Loucy (cell line): ENCODE measurements at regions not wholly inside any gene's neighbourhood (a gene's known extent, or its start where the extent isn't known, plus 50 kb on each side); places are given as distances from the start of the nearest gene placed in this dataset.

ENCODE experiments used
- H2AFZ ChIP-seq: fragments of 200-600 bp; sonication (generic); 2 replicates; pipeline ENCODE4 v1.6.0; 2016; ENCODE audit warnings: antibody characterized with exemption, mild to moderate bottlenecking, low read length, moderate library complexity
- H3F3A ChIP-seq: fragments of 200-600 bp; 2 replicates; pipeline ENCODE4 v1.6.0; 2016; ENCODE audit warnings: antibody characterized with exemption, low read depth, mild to moderate bottlenecking
- H3K27me3 ChIP-seq: fragments of 200-600 bp; sonication (generic); 2 replicates; pipeline ENCODE4 v1.6.1; 2014; ENCODE audit warnings: low read length, mild to moderate bottlenecking; ENCODE audit not compliant: insufficient read depth, poor library complexity, severe bottlenecking
- H3K36me3 ChIP-seq: fragments of 200-600 bp; sonication (generic); 2 replicates; pipeline ENCODE4 v1.6.1; 2016; ENCODE audit warnings: low read length; ENCODE audit not compliant: insufficient read depth
- H3K4me1 ChIP-seq: fragments of 200-600 bp; sonication (generic); 2 replicates; pipeline ENCODE4 v1.5.1; 2014; ENCODE audit warnings: low read length, mild to moderate bottlenecking; ENCODE audit not compliant: insufficient read depth, poor library complexity, severe bottlenecking
- H3K4me2 ChIP-seq: fragments of 200-600 bp; sonication (generic); 2 replicates; pipeline ENCODE4 v1.6.0; 2014; ENCODE audit warnings: antibody characterized with exemption, low read length, low read depth, mild to moderate bottlenecking; ENCODE audit not compliant: poor library complexity, severe bottlenecking
- H3K4me3 ChIP-seq: fragments of 200-600 bp; sonication (generic); 2 replicates; pipeline ENCODE4 v1.5.1; 2014; ENCODE audit warnings: low read length, mild to moderate bottlenecking, mixed read lengths; ENCODE audit not compliant: poor library complexity, severe bottlenecking
- H3K79me2 ChIP-seq: fragments of 200-600 bp; sonication (generic); 2 replicates; pipeline ENCODE4 v1.6.1; 2014; ENCODE audit warnings: low read length; ENCODE audit not compliant: insufficient read depth
- H3K9ac ChIP-seq: fragments of 200-600 bp; sonication (generic); 2 replicates; pipeline ENCODE4 v1.6.0; 2014; ENCODE audit warnings: mild to moderate bottlenecking, low read depth, low read length, moderate library complexity; ENCODE audit not compliant: poor library complexity, severe bottlenecking
- H3K9me2 ChIP-seq: fragments of 200-600 bp; sonication (generic); replicated peaks from 2 replicates; pipeline ENCODE4 v1.6.1; 2016; ENCODE audit warnings: low read depth, low read length, mixed read lengths
- H3K9me3 ChIP-seq: fragments of 200-600 bp; sonication (generic); 2 replicates; pipeline ENCODE4 v1.6.1; 2014; ENCODE audit warnings: mild to moderate bottlenecking, antibody characterized with exemption, low read length, low read depth; ENCODE audit not compliant: insufficient read depth
- H4K20me1 ChIP-seq: fragments of 200-600 bp; sonication (generic); 2 replicates; pipeline ENCODE4 v1.6.0; 2014; ENCODE audit warnings: antibody characterized with exemption, low read length, mild to moderate bottlenecking; ENCODE audit not compliant: insufficient read depth, poor library complexity, severe bottlenecking
- EZH2phosphoT487 ChIP-seq: fragments of 200-600 bp; IDR thresholded peaks from 2 replicates; pipeline ENCODE4 v1.6.1; 2018; ENCODE audit warnings: antibody characterized with exemption, mild to moderate bottlenecking, moderate library complexity, borderline replicate concordance
- TF ChIP-seq, protein P1 (sequence below): fragments of 200-600 bp; sonication (generic); conservative IDR thresholded peaks from 2 replicates; pipeline ENCODE4 v1.5.1; 2014; ENCODE audit warnings: mild to moderate bottlenecking, antibody characterized with exemption, low read length

DNA sequence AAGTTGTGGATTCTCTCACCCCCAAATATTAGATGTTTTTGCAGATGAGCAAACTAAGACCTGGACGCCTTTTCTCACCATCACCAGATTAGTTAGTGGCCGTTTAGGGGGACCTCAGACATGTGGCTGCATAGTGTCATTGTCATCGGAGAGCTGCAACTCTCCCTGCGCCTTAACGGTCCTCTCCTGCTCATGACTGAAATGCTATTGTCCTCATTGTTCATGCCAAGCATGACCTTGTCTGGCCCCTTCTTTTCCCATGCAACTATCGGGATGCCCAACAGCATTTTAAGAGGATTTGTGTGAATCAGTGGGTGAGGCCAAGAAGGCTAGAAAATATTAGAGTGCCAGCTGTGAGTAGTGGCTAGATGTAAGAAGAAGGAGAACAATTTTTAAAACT lies 174.2 kb downstream of the SOCS6 start:
- no peak overlapping the region for H2AFZ ChIP-seq
- H4K20me1 ChIP-seq, result no peaks in the 10 kb centered on the region
- no peak overlapping the region for H3K4me3 ChIP-seq
- H3K36me3 ChIP-seq, result no peaks in the 10 kb centered on the region
- no peaks in the 10 kb centered on the region for H3K9me2 ChIP-seq
- no peaks in the 10 kb centered on the region for H3K9me3 ChIP-seq
- no peak overlapping the region for H3K9ac ChIP-seq
- H3K4me1 ChIP-seq, result peaks cover 9% of the 10 kb centered on the region
- TF ChIP-seq, protein P1, sequence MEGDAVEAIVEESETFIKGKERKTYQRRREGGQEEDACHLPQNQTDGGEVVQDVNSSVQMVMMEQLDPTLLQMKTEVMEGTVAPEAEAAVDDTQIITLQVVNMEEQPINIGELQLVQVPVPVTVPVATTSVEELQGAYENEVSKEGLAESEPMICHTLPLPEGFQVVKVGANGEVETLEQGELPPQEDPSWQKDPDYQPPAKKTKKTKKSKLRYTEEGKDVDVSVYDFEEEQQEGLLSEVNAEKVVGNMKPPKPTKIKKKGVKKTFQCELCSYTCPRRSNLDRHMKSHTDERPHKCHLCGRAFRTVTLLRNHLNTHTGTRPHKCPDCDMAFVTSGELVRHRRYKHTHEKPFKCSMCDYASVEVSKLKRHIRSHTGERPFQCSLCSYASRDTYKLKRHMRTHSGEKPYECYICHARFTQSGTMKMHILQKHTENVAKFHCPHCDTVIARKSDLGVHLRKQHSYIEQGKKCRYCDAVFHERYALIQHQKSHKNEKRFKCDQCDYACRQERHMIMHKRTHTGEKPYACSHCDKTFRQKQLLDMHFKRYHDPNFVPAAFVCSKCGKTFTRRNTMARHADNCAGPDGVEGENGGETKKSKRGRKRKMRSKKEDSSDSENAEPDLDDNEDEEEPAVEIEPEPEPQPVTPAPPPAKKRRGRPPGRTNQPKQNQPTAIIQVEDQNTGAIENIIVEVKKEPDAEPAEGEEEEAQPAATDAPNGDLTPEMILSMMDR, result no peak
- no peak for TF ChIP-seq EZH2phosphoT487
- H3K79me2 ChIP-seq, result no peaks in the 10 kb centered on the region
- no peaks in the 10 kb centered on the region for H3K27me3 ChIP-seq
- no peak overlapping the region for H3K4me2 ChIP-seq
- H3F3A ChIP-seq, result no peaks in the 10 kb centered on the region

DNA sequence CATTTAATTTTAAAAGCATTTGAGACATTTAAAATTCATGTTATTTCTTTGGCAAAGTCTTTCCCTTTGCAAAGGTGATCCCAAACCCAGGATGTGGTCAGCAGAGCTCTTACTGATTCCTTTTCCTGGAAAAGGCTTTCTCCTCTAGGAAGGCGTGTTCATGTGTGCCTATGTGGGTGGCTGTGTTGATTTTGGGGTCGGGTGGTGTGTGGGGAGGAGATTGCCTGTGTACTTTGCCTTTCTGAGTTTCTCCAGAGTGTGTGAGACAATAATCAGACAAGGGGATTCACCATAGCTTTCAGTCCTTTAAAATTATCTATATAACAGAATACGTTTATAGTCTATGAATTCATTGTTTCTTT lies 173.2 kb downstream of the SOCS6 start:
- Histone ChIP-seq H4K20me1 (no peaks in the 10 kb centered on the region), H2AFZ (0 out of 2 replicates have a peak overlapping the region, but pooled peaks have one; percentile 3), H3K27me3 (no peaks in the 10 kb centered on the region), H3K9ac (no peak overlapping the region), H3K4me1 (peaks cover 9% of the 10 kb centered on the region), H3K9me3 (no peaks in the 10 kb centered on the region), H3K4me3 (no peak overlapping the region), H3K79me2 (no peaks in the 10 kb centered on the region), H3K36me3 (no peaks in the 10 kb centered on the region), H3K9me2 (no peaks in the 10 kb centered on the region), H3F3A (no peaks in the 10 kb centered on the region), H3K4me2 (no peak overlapping the region)
- no peak for TF ChIP-seq EZH2phosphoT487
- TF ChIP-seq, protein P1, result no peak

DNA sequence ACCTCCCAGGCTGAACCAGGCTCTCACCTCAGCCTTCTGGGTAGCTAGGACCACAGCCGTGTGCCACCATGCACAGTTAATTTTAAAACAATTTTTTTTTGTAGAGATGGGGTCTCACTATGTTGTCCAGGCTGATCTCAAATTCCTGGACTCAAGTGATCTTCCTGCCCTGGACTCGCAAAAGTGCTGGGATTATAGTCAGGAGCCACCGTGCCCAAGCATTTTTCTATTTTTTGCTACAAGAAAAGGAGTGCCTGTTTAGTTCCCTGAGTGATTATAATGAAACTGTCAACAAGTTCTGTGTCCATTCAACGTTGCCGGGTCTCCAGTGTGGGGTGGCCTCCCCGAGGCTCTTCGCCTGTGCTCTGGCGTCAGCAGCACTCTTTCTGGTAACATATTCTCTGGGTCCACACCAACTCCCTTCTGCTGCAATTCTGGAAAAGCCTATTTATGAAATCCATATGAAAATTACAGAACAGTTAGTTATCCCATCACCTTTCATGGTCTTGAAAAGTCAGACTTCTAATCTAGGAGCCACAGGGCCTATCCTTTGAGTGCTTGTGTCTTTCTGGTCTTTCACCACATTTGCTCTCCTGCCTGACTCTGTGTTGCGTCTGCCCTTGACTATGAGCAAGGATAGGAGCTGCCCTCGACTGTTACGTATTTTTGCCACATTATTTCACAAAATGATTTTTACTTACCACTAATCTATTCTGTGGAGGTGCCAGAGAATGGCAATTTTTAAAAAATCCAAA lies 172.7 kb downstream of the SOCS6 start:
- Histone ChIP-seq H3K4me2 (no peak overlapping the region), H4K20me1 (no peaks in the 10 kb centered on the region), H3K4me1 (peaks cover 9% of the 10 kb centered on the region), H3K27me3 (no peaks in the 10 kb centered on the region), H3K36me3 (no peaks in the 10 kb centered on the region), H3K9ac (no peak overlapping the region), H2AFZ (no peak overlapping the region), H3K4me3 (no peak overlapping the region), H3F3A (no peaks in the 10 kb centered on the region), H3K79me2 (no peaks in the 10 kb centered on the region), H3K9me2 (no peaks in the 10 kb centered on the region), H3K9me3 (no peaks in the 10 kb centered on the region)
- no peak for TF ChIP-seq EZH2phosphoT487
- TF ChIP-seq, protein P1, result no peak
